Neural progenitor cell (in vitro differentiated cells): ENCODE measurements at regions not wholly inside any gene's neighbourhood (a gene's known extent, or its start where the extent isn't known, plus 50 kb on each side); places are given as distances from the start of the nearest gene placed in this dataset.

Experiments
- EZH2 ChIP-seq: fragments of 200-600 bp; sonication (generic); IDR thresholded peaks from 2 replicates; pipeline ENCODE4 v1.6.1; 2017; ENCODE audit warnings: antibody characterized with exemption, mild to moderate bottlenecking, moderate library complexity
- EZH2phosphoT487 ChIP-seq: fragments of 200-600 bp; sonication (generic); IDR thresholded peaks from 2 replicates; pipeline ENCODE4 v1.6.1; 2017; ENCODE audit warnings: antibody characterized with exemption
- TF ChIP-seq, protein P1 (sequence below): fragments of 200-600 bp; sonication (generic); IDR thresholded peaks from 2 replicates; pipeline ENCODE4 v1.5.1; 2017; ENCODE audit warnings: antibody characterized with exemption, mild to moderate bottlenecking

DNA sequence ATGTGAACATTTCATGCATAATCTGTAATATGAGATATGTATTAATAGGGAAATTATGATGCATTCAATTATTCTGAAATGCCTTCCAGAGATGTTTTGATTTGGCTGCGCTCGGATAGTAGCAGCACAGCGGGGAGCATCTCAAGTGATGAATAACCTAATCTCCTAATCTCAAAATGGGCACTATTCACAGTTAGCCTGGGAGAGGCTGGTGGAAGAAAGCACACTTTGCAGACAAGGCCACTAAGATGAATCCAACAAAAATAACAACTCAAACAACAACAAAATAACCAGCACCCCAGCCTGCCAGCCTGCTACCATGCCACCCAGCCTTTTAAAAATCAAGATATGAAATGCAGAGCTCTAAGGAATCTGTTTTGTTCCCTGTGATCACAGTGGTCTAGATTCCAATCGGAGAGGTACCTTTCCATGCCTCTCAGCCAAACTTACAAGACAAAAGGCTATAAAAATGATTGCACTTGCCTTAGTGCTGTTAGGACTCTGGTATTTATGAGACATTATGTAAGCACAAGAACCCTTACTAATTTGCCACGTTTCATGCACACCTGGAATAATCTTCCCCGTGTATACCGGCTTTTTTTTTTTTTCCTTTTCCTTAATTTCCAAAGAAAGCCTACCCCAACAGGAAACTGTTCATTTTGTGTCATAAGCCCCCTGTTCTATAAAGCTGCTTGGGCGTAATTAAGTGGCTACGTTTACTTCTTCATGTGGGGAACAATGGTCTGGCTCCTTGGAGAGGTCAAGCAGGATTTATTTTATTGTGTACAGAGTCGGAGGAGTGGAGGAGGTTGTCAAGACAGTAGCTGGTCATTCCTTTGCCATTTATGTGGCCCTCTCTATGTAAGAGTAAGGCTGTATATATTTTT, 526.9 kb upstream of the FANCL start:
- TF ChIP-seq, protein P1, sequence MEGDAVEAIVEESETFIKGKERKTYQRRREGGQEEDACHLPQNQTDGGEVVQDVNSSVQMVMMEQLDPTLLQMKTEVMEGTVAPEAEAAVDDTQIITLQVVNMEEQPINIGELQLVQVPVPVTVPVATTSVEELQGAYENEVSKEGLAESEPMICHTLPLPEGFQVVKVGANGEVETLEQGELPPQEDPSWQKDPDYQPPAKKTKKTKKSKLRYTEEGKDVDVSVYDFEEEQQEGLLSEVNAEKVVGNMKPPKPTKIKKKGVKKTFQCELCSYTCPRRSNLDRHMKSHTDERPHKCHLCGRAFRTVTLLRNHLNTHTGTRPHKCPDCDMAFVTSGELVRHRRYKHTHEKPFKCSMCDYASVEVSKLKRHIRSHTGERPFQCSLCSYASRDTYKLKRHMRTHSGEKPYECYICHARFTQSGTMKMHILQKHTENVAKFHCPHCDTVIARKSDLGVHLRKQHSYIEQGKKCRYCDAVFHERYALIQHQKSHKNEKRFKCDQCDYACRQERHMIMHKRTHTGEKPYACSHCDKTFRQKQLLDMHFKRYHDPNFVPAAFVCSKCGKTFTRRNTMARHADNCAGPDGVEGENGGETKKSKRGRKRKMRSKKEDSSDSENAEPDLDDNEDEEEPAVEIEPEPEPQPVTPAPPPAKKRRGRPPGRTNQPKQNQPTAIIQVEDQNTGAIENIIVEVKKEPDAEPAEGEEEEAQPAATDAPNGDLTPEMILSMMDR = no peak
- TF ChIP-seq EZH2 (no peak), EZH2phosphoT487 (peak; percentile 51)
